ENCODE measurements at regions not wholly inside any gene's neighbourhood (a gene's known extent, or its start where the extent isn't known, plus 50 kb on each side); places are given as distances from the start of the nearest gene placed in this dataset.

GRCh38 chr5:98605426-98605825 lies 168.0 kb upstream of the RGMB start:
- TF ChIP-seq POLR2AphosphoS5 (IDR thresholded peaks at IDR 0.05; ENCODE audit: borderline replicate concordance, low read depth, low read length) (no peak), EZH2 (IDR thresholded peaks at IDR 0.05) (no peak), FOXP2 (optimal IDR thresholded peaks at IDR 0.05; ENCODE audit: control extremely low read depth, extremely low read length, insufficient read depth) (no peak)

All from SK-N-MC (cell line).